ENCODE measurements at regions not wholly inside any gene's neighbourhood (a gene's known extent, or its start where the extent isn't known, plus 50 kb on each side); places are given as distances from the start of the nearest gene placed in this dataset.

- TF ChIP-seq, protein P1, sequence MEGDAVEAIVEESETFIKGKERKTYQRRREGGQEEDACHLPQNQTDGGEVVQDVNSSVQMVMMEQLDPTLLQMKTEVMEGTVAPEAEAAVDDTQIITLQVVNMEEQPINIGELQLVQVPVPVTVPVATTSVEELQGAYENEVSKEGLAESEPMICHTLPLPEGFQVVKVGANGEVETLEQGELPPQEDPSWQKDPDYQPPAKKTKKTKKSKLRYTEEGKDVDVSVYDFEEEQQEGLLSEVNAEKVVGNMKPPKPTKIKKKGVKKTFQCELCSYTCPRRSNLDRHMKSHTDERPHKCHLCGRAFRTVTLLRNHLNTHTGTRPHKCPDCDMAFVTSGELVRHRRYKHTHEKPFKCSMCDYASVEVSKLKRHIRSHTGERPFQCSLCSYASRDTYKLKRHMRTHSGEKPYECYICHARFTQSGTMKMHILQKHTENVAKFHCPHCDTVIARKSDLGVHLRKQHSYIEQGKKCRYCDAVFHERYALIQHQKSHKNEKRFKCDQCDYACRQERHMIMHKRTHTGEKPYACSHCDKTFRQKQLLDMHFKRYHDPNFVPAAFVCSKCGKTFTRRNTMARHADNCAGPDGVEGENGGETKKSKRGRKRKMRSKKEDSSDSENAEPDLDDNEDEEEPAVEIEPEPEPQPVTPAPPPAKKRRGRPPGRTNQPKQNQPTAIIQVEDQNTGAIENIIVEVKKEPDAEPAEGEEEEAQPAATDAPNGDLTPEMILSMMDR (IDR thresholded peaks at IDR 0.05) = no peak
- TF ChIP-seq POLR2A (IDR thresholded peaks at IDR 0.05) = no peak
Observed at GRCh38 chrY:16572061-16572460, 1308.0 kb downstream of the CDY2B start.

Measured in prostate gland (tissue), 2 donors.